ENCODE measurements at regions not wholly inside any gene's neighbourhood (a gene's known extent, or its start where the extent isn't known, plus 50 kb on each side); places are given as distances from the start of the nearest gene placed in this dataset.
A peak's percentile ranks its signal among the peaks of the same experiment; 100 is the strongest.
"Not testable (repeated sequence)": the region's sequence is repeated elsewhere in the genome, so short reads cannot be mapped to it uniquely, and the experiment has no call there.

GRCh38 chr9:134562146-134562849, 79.3 kb upstream of the COL5A1 start:
- DNase-seq, result peak; percentile 1

GRCh38 chr9:134563397-134563796, 78.2 kb upstream of the COL5A1 start:
- DNase-seq, result no peak

- no peak for DNase-seq
These were observed 77.0 kb upstream of the COL5A1 start for GRCh38 chr9:134564431-134565170.

- no peak for DNase-seq
These were observed 76.2 kb upstream of the COL5A1 start for GRCh38 chr9:134565316-134565915.

GRCh38 chr9:134566196-134566847, 75.3 kb upstream of the COL5A1 start:
- peak; percentile 4 for DNase-seq

GRCh38 chr9:134566936-134567335, 74.7 kb upstream of the COL5A1 start:
- no peak for DNase-seq

- DNase-seq, result peak; percentile 3
These were observed 73.5 kb upstream of the COL5A1 start for GRCh38 chr9:134568116-134568515.

- no peak for DNase-seq
These were observed 72.8 kb upstream of the COL5A1 start for GRCh38 chr9:134568811-134569210.

GRCh38 chr9:134569626-134570025, 72.0 kb upstream of the COL5A1 start:
- DNase-seq, result no peak

- DNase-seq, result peak; percentile 4
These were observed 71.4 kb upstream of the COL5A1 start for GRCh38 chr9:134570151-134570621.

GRCh38 chr9:134570711-134571325, 70.8 kb upstream of the COL5A1 start:
- peak; percentile 4 for DNase-seq

GRCh38 chr9:134571326-134571931, 70.2 kb upstream of the COL5A1 start:
- peak; percentile 6 for DNase-seq

GRCh38 chr9:134571946-134572917, 69.4 kb upstream of the COL5A1 start:
- peak; percentile 10 for DNase-seq

GRCh38 chr9:134574686-134575085, 66.9 kb upstream of the COL5A1 start:
- not testable (repeated sequence) for DNase-seq

- peak; percentile 6 for DNase-seq
These were observed 66.3 kb upstream of the COL5A1 start for GRCh38 chr9:134575103-134575900.

GRCh38 chr9:134575901-134576176, 65.8 kb upstream of the COL5A1 start:
- DNase-seq, result no peak

- no peak for DNase-seq
These were observed 56.5 kb upstream of the COL5A1 start for GRCh38 chr9:134585021-134585561.

GRCh38 chr9:134585746-134586706, 55.6 kb upstream of the COL5A1 start:
- DNase-seq, result no peak

GRCh38 chr9:134589748-134590147, 51.9 kb upstream of the COL5A1 start:
- no peak for DNase-seq
